CD14-positive monocyte (primary cell): ENCODE measurements at regions not wholly inside any gene's neighbourhood (a gene's known extent, or its start where the extent isn't known, plus 50 kb on each side); places are given as distances from the start of the nearest gene placed in this dataset.

Experiments used
- DNase-seq, 3 donors: peaks; one replicate each; pipeline ENCODE4 v3.0.0-alpha.2; 2011 to 2022
- H2AFZ ChIP-seq: 2 replicates; pipeline ENCODE4 v1.6.0; 2012; ENCODE audit warnings: mild to moderate bottlenecking, low read depth, low read length, inconsistent platforms; ENCODE audit not compliant: insufficient read depth, poor library complexity, severe bottlenecking
- H3K27ac ChIP-seq, 2 donors: 1 replicate in 1 of 2; 2 replicates in 1 of 2; pipeline ENCODE4 v1.5.1; 2012 to 2013; ENCODE audit warnings: low read length in 2 of 2, control low read depth in 1 of 2, inconsistent platforms in 1 of 2, low read depth in 1 of 2, mild to moderate bottlenecking in 1 of 2
- H3K27me3 ChIP-seq, 2 donors: one replicate each; pipeline versions ENCODE4 v1.6.0 to v1.6.1; 2011 to 2013; ENCODE audit warnings: low read length in 2 of 2; ENCODE audit not compliant: control insufficient read depth in 2 of 2, insufficient read depth in 2 of 2
- H3K36me3 ChIP-seq, 2 donors: replicated peaks in 1 of 2; 1 replicate in 1 of 2; 2 replicates in 1 of 2; pipeline versions ENCODE4 v1.5.1 to v1.6.1; 2012 to 2013; ENCODE audit warnings: low read length in 2 of 2, control low read depth in 1 of 2, inconsistent platforms in 1 of 2, mild to moderate bottlenecking in 1 of 2; ENCODE audit not compliant: insufficient read depth in 2 of 2, control insufficient read depth in 1 of 2
- H3K4me1 ChIP-seq, 2 donors: 1 replicate in 1 of 2; 2 replicates in 1 of 2; pipeline versions ENCODE4 v1.5.1 to v1.6.1; 2012 to 2013; ENCODE audit warnings: low read length in 2 of 2, control low read depth in 1 of 2, inconsistent platforms in 1 of 2, mild to moderate bottlenecking in 1 of 2, moderate library complexity in 1 of 2; ENCODE audit not compliant: insufficient read depth in 2 of 2, control insufficient read depth in 1 of 2
- H3K4me2 ChIP-seq: replicated peaks from 2 replicates; pipeline ENCODE3; 2012; ENCODE audit warnings: low read length, moderate library complexity, mild to moderate bottlenecking; ENCODE audit not compliant: poor library complexity, severe bottlenecking; ENCODE audit errors: extremely low read depth
- H3K4me3 ChIP-seq, 3 experiments: fragments of 200-600 bp in 1 of 3; sonication (generic) in 1 of 3; replicated peaks in 1 of 3; 1 replicate in 2 of 3; 2 replicates in 1 of 3; pipeline ENCODE4 v1.5.1; 2011 to 2013; ENCODE audit warnings: low read length in 3 of 3, mild to moderate bottlenecking in 3 of 3, control low read depth in 2 of 3, low read depth in 2 of 3, inconsistent platforms in 1 of 3, moderate library complexity in 1 of 3
- H3K79me2 ChIP-seq: 2 replicates; pipeline ENCODE4 v1.6.0; 2012; ENCODE audit warnings: mild to moderate bottlenecking, control low read depth, inconsistent platforms, low read length, moderate library complexity; ENCODE audit not compliant: insufficient read depth
- H3K9ac ChIP-seq: 2 replicates; pipeline ENCODE4 v1.6.0; 2017; ENCODE audit warnings: low read length, mild to moderate bottlenecking; ENCODE audit not compliant: insufficient read depth, poor library complexity, severe bottlenecking
- H3K9me3 ChIP-seq, 2 donors: replicated peaks in 1 of 2; 1 replicate in 1 of 2; 2 replicates in 1 of 2; pipeline versions ENCODE4 v1.5.1 to v1.6.1; 2012 to 2013; ENCODE audit warnings: low read length in 2 of 2, control low read depth in 1 of 2; ENCODE audit not compliant: control insufficient read depth in 1 of 2, insufficient read depth in 1 of 2
- H4K20me1 ChIP-seq: 2 replicates; pipeline ENCODE4 v1.6.0; 2012; ENCODE audit warnings: mild to moderate bottlenecking, low read length, control low read depth, moderate library complexity; ENCODE audit not compliant: insufficient read depth
- H3K27ac Mint-ChIP-seq, 7 donors: one replicate each; pipeline ENCODE4 v1.8.0; 2020; ENCODE audit warnings: mild to moderate bottlenecking in 7 of 7, mixed read lengths in 7 of 7, moderate library complexity in 6 of 7, inconsistent platforms in 2 of 7
- H3K27me3 Mint-ChIP-seq, 3 donors: one replicate each; pipeline ENCODE4 v1.8.0; 2021 to 2022; ENCODE audit warnings: low read depth in 3 of 3, mild to moderate bottlenecking in 3 of 3, mixed read lengths in 3 of 3, moderate library complexity in 3 of 3, inconsistent platforms in 1 of 3
- H3K36me3 Mint-ChIP-seq, 2 donors: one replicate each; pipeline ENCODE4 v1.8.0; 2020; ENCODE audit warnings: mixed read lengths in 2 of 2, inconsistent platforms in 1 of 2, mild to moderate bottlenecking in 1 of 2
- H3K4me1 Mint-ChIP-seq: one replicate; pipeline ENCODE4 v1.8.0; 2020; ENCODE audit warnings: mild to moderate bottlenecking, mixed read lengths
- H3K4me3 Mint-ChIP-seq, 2 donors: one replicate each; pipeline ENCODE4 v1.8.0; 2020; ENCODE audit warnings: mild to moderate bottlenecking in 2 of 2, mixed read lengths in 2 of 2, moderate library complexity in 1 of 2
- H3K9me3 Mint-ChIP-seq, 7 donors: one replicate each; pipeline ENCODE4 v1.8.0; 2020 to 2022; ENCODE audit warnings: mixed read lengths in 7 of 7, mild to moderate bottlenecking in 6 of 7, moderate library complexity in 6 of 7, inconsistent platforms in 2 of 7
- CTCF ChIP-seq: fragments of 200-600 bp; IDR thresholded peaks from one replicate; pipeline ENCODE4 v1.8.0; 2022; ENCODE audit warnings: antibody characterized with exemption, mild to moderate bottlenecking
- WGBS: methylation state at CpG from one replicate; pipeline ENCODE4 v1.1.5; 2013; ENCODE audit warnings: missing lambda C conversion rate; ENCODE audit not compliant: insufficient coverage; 5-methylcytosine and 5-hydroxymethylcytosine counted together
- intact Hi-C, 2 donors: fragments of 100-400 bp; cut with micrococcal nuclease; formaldehyde crosslinking; loops; one replicate each; pipeline versions ENCODE4 v1.15.0 to v1.15.1; 2023

GRCh38 chr12:102562836-102563425 lies 82.6 kb upstream of the IGF1 start:
- no peaks in the 10 kb centered on the region for H4K20me1 ChIP-seq
- H3K27ac Mint-ChIP-seq = no peak overlapping the region
- H3K4me1 ChIP-seq = no peaks in the 10 kb centered on the region
- H3K4me3 Mint-ChIP-seq = no peak overlapping the region
- H3K4me3 ChIP-seq = no peak overlapping the region
- no peak for TF ChIP-seq CTCF
- intact Hi-C loops = no loop called here
- H3K9ac ChIP-seq = no peak overlapping the region
- H3K4me1 Mint-ChIP-seq = no peaks in the 10 kb centered on the region
- no peaks in the 10 kb centered on the region for H3K27me3 ChIP-seq
- no peaks in the 10 kb centered on the region for H3K36me3 ChIP-seq
- no peaks in the 10 kb centered on the region for H3K79me2 ChIP-seq
- H3K4me2 ChIP-seq = no peak overlapping the region
- DNase-seq = no peak
- H3K36me3 Mint-ChIP-seq = no peaks in the 10 kb centered on the region
- peaks cover 1 to 6% (median 2%) of the 10 kb centered on the region in 3 donors for H3K27me3 Mint-ChIP-seq
- H2AFZ ChIP-seq = no peak overlapping the region
- no peak overlapping the region for H3K27ac ChIP-seq
- no peaks in the 10 kb centered on the region for H3K9me3 ChIP-seq
- H3K9me3 Mint-ChIP-seq = peaks cover 0 to 6% (median 0%) of the 10 kb centered on the region in 7 donors
- WGBS = no CpG with 5 or more reads among the region's 2 CpGs

- Histone ChIP-seq H3K9ac (no peak overlapping the region), H4K20me1 (no peaks in the 10 kb centered on the region), H3K4me2 (no peak overlapping the region), H3K36me3 (no peaks in the 10 kb centered on the region), H3K27me3 (no peaks in the 10 kb centered on the region), H3K9me3 (no peaks in the 10 kb centered on the region), H3K79me2 (no peaks in the 10 kb centered on the region), H2AFZ (no peak overlapping the region), H3K4me1 (no peaks in the 10 kb centered on the region), H3K4me3 (no peak overlapping the region), H3K27ac (no peak overlapping the region)
- 93% methylated on average over 2 of the region's 2 CpGs for WGBS
- H3K27me3 Mint-ChIP-seq = peaks cover 2 to 7% (median 4%) of the 10 kb centered on the region in 3 donors
- no peak for TF ChIP-seq CTCF
- H3K36me3 Mint-ChIP-seq = no peaks in the 10 kb centered on the region
- H3K4me3 Mint-ChIP-seq = no peak overlapping the region
- H3K9me3 Mint-ChIP-seq = peaks cover 0 to 4% (median 0%) of the 10 kb centered on the region in 7 donors
- no peaks in the 10 kb centered on the region for H3K4me1 Mint-ChIP-seq
- no peak for DNase-seq
- intact Hi-C loops = no loop called here
- H3K27ac Mint-ChIP-seq = no peak overlapping the region
Observed at GRCh38 chr12:102551186-102551585, 70.8 kb upstream of the IGF1 start.
